SK-N-MC (cell line): ENCODE measurements at regions not wholly inside any gene's neighbourhood (a gene's known extent, or its start where the extent isn't known, plus 50 kb on each side); places are given as distances from the start of the nearest gene placed in this dataset.

Experiments used
- EZH2 ChIP-seq: fragments of 200-600 bp; sonication (generic); IDR thresholded peaks from one replicate; pipeline ENCODE4 v1.6.1; 2017; ENCODE audit warnings: antibody characterized with exemption
- FOXP2 ChIP-seq: optimal IDR thresholded peaks from 2 replicates; pipeline ENCODE3; 2011; ENCODE audit warnings: mild to moderate bottlenecking, moderate library complexity; ENCODE audit not compliant: insufficient read depth; ENCODE audit errors: extremely low read length, control extremely low read depth
- POLR2AphosphoS5 ChIP-seq: IDR thresholded peaks from 2 replicates; pipeline ENCODE4 v1.6.1; 2012; ENCODE audit warnings: mild to moderate bottlenecking, low read depth, low read length, borderline replicate concordance

- TF ChIP-seq EZH2: no peak
- no peak for TF ChIP-seq POLR2AphosphoS5
- TF ChIP-seq FOXP2: no peak
These were observed 128.9 kb upstream of the RXFP2 start for GRCh38 chr13:31610270-31610998.
